ENCODE measurements at regions not wholly inside any gene's neighbourhood (a gene's known extent, or its start where the extent isn't known, plus 50 kb on each side); places are given as distances from the start of the nearest gene placed in this dataset.

GRCh38 chr6:48397887-48398286, 286.9 kb upstream of the PTCHD4 start:
- no peaks in the 10 kb centered on the region for H3K4me1 ChIP-seq (ENCODE audit: control insufficient read depth in 4 of 4, insufficient read depth in 4 of 4, low read length in 3 of 4)
- H3K4me3 ChIP-seq (ENCODE audit: low read depth in 1 of 3, low read length in 3 of 3), result no peak overlapping the region
- H3K36me3 ChIP-seq (ENCODE audit: control insufficient read depth in 4 of 4, insufficient read depth in 3 of 4, low read depth in 1 of 4, low read length in 3 of 4), result no peaks in the 10 kb centered on the region
- no peak overlapping the region for H3K27ac ChIP-seq (ENCODE audit: low read depth in 1 of 2, low read length in 2 of 2)
- DNase-seq (ENCODE audit: low spot score), result no peak
- H3K27me3 ChIP-seq (ENCODE audit: control insufficient read depth in 4 of 4, insufficient read depth in 4 of 4, low read length in 3 of 4), result no peaks in the 10 kb centered on the region
- H3K9me3 ChIP-seq (ENCODE audit: control insufficient read depth in 4 of 4, low read length in 3 of 4), result no peaks in the 10 kb centered on the region
- TF ChIP-seq TAF1 (conservative IDR thresholded peaks at IDR 0.05) (no peak), JUND (IDR thresholded peaks at IDR 0.05) (no peak), ZBTB33 (IDR thresholded peaks at IDR 0.05) (no peak), FOXA2 (IDR thresholded peaks at IDR 0.05) (no peak), RXRA (IDR thresholded peaks at IDR 0.05) (no peak), ATF3 (IDR thresholded peaks at IDR 0.05) (no peak), YY1 (IDR thresholded peaks at IDR 0.05) (no peak), FOXA1 (IDR thresholded peaks at IDR 0.05) (no peak), EGR1 (IDR thresholded peaks at IDR 0.05; ENCODE audit: low read depth in 2 of 2) (no peak), RAD21 (IDR thresholded peaks at IDR 0.05) (no peak), SP1 (IDR thresholded peaks at IDR 0.05) (no peak), REST (IDR thresholded peaks at IDR 0.05) (no peak), GABPA (IDR thresholded peaks at IDR 0.05 in 1 of 2, conservative IDR thresholded peaks at IDR 0.05 in 1 of 2) (no peak), NR2F2 (IDR thresholded peaks at IDR 0.05) (no peak), CTCF (IDR thresholded peaks at IDR 0.05; ENCODE audit: low read depth, low read length, missing input control) (no peak), MAX (IDR thresholded peaks at IDR 0.05) (no peak), HNF4G (IDR thresholded peaks at IDR 0.05) (no peak), HNF4A (conservative IDR thresholded peaks at IDR 0.05) (no peak)
- no peak overlapping the region for H3K9ac ChIP-seq (ENCODE audit: low read depth in 1 of 2, low read length in 2 of 2)

Measured in liver (tissue), 7 donors.